SK-N-SH treated with all-trans-retinoic acid at 6 μM for 48 hours (cell line): ENCODE measurements at regions not wholly inside any gene's neighbourhood (a gene's known extent, or its start where the extent isn't known, plus 50 kb on each side); places are given as distances from the start of the nearest gene placed in this dataset.
"Not testable (repeated sequence)": the region's sequence is repeated elsewhere in the genome, so short reads cannot be mapped to it uniquely, and the experiment has no call there.

Source experiments
- ATAC-seq: fragments of 200-7000 bp; cut with Tn5 transposase; 3 replicates; pipeline ENCODE4 v1.9.1; 2020; ENCODE audit warnings: mild to moderate bottlenecking, moderate library complexity
- ARNTL ChIP-seq: fragments of 450-650 bp; formaldehyde crosslinking; IDR thresholded peaks from 2 replicates; pipeline ENCODE4 v1.5.0; 2020; ENCODE audit warnings: low read depth, mild to moderate bottlenecking, moderate library complexity, borderline replicate concordance
- BACH2 ChIP-seq: fragments of 250-450 bp; sonication (Bioruptor Pico); IDR thresholded peaks from 2 replicates; pipeline ENCODE4 v1.9.0; 2021; ENCODE audit warnings: mild to moderate bottlenecking, borderline replicate concordance
- CSDC2 ChIP-seq: fragments of 250-450 bp; sonication (Bioruptor Pico); IDR thresholded peaks from 2 replicates; pipeline ENCODE4 v1.5.0; 2020; ENCODE audit warnings: mild to moderate bottlenecking, moderate library complexity
- GLIS3 ChIP-seq: fragments of 250-450 bp; sonication (Bioruptor Pico); IDR thresholded peaks from 2 replicates; pipeline ENCODE4 v1.5.0; 2020; ENCODE audit warnings: mild to moderate bottlenecking, moderate library complexity
- ISL1 ChIP-seq: fragments of 250-450 bp; sonication (Bioruptor Pico); IDR thresholded peaks from 2 replicates; pipeline ENCODE4 v2.1.2; 2022; ENCODE audit warnings: mild to moderate bottlenecking, moderate library complexity
- OSR1 ChIP-seq: fragments of 250-450 bp; sonication (Bioruptor Pico); IDR thresholded peaks from 2 replicates; pipeline ENCODE4 v1.8.0; 2022; ENCODE audit warnings: moderate library complexity, mild to moderate bottlenecking, inconsistent platforms
- PPARA ChIP-seq: fragments of 250-450 bp; sonication (Bioruptor Pico); IDR thresholded peaks from 2 replicates; pipeline ENCODE4 v1.5.0; 2020; ENCODE audit warnings: mild to moderate bottlenecking, borderline replicate concordance
- RARB ChIP-seq: fragments of 250-450 bp; sonication (Bioruptor Pico); IDR thresholded peaks from 2 replicates; pipeline ENCODE4 v1.8.0; 2021; ENCODE audit warnings: mild to moderate bottlenecking, moderate library complexity
- SNAI2 ChIP-seq: fragments of 250-450 bp; sonication (Bioruptor Pico); IDR thresholded peaks from 2 replicates; pipeline ENCODE4 v1.5.0; 2020; ENCODE audit warnings: mild to moderate bottlenecking, moderate library complexity
- TCF4 ChIP-seq: fragments of 250-450 bp; sonication (Bioruptor Pico); IDR thresholded peaks from 2 replicates; pipeline ENCODE4 v1.8.0; 2021; ENCODE audit warnings: mild to moderate bottlenecking, moderate library complexity, borderline replicate concordance
- TOX ChIP-seq: fragments of 250-450 bp; sonication (Bioruptor Pico); IDR thresholded peaks from 2 replicates; pipeline ENCODE4 v1.8.0; 2021; ENCODE audit warnings: mild to moderate bottlenecking, moderate library complexity, borderline replicate concordance
- ZC3H10 ChIP-seq: fragments of 250-450 bp; sonication (Bioruptor Pico); IDR thresholded peaks from 2 replicates; pipeline ENCODE4 v1.5.1; 2021; ENCODE audit warnings: mild to moderate bottlenecking, moderate library complexity
- ZFP3 ChIP-seq: fragments of 250-450 bp; sonication (Bioruptor Pico); IDR thresholded peaks from 2 replicates; pipeline ENCODE4 v1.5.0; 2020; ENCODE audit warnings: mild to moderate bottlenecking, moderate library complexity
- ZFP30 ChIP-seq: fragments of 450-650 bp; formaldehyde crosslinking; IDR thresholded peaks from 2 replicates; pipeline ENCODE4 v1.5.0; 2022; ENCODE audit warnings: mild to moderate bottlenecking, moderate library complexity
- ZNF565 ChIP-seq: fragments of 450-650 bp; formaldehyde crosslinking; conservative IDR thresholded peaks from 2 replicates; pipeline ENCODE4 v1.5.0; 2020; ENCODE audit warnings: low read depth, mild to moderate bottlenecking, moderate library complexity
- ZNF70 ChIP-seq: fragments of 450-650 bp; formaldehyde crosslinking; IDR thresholded peaks from 2 replicates; pipeline ENCODE4 v1.5.0; 2020; ENCODE audit warnings: mild to moderate bottlenecking, moderate library complexity
- ZNF8 ChIP-seq: fragments of 450-650 bp; formaldehyde crosslinking; IDR thresholded peaks from 2 replicates; pipeline ENCODE4 v1.5.0; 2020; ENCODE audit warnings: mild to moderate bottlenecking, moderate library complexity
- TF ChIP-seq, protein P1 (sequence below): fragments of 250-450 bp; sonication (Bioruptor Pico); IDR thresholded peaks from 2 replicates; pipeline ENCODE4 v1.8.0; 2021; ENCODE audit warnings: low read depth, mild to moderate bottlenecking, moderate library complexity, borderline replicate concordance
- TF ChIP-seq, protein P2 (sequence below): fragments of 250-450 bp; sonication (Bioruptor Pico); IDR thresholded peaks from 2 replicates; pipeline ENCODE4 v1.8.0; 2020; ENCODE audit warnings: mild to moderate bottlenecking, moderate library complexity, borderline replicate concordance
- TF ChIP-seq, protein P3 (sequence below): fragments of 250-450 bp; sonication (Bioruptor Pico); IDR thresholded peaks from 2 replicates; pipeline ENCODE4 v1.5.1; 2020; ENCODE audit warnings: low read depth, mild to moderate bottlenecking, moderate library complexity
- TF ChIP-seq, protein P4 (sequence below): fragments of 250-450 bp; sonication (Bioruptor Pico); IDR thresholded peaks from 2 replicates; pipeline ENCODE4 v1.5.0; 2020; ENCODE audit warnings: mild to moderate bottlenecking, moderate library complexity

DNA sequence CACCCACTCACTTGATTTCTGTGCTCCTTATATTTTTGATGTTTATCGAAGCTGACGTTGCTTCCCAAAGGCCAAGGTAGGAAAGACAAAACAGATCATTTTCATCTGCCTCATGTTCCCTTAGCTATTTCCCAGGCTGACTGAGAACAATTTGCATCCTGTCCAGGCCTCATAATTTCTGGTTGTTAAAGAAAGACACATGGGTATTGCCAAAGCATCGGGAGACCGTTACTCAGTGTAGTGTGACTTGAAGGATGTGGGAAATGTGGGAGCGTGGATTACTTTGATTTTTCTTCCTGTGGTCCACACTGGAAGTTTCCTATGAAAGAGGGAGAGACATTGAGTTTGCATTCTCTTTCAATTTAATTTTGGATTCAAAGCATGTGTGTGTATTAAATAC is 204.6 kb downstream of the TRIB2 start (continued):
- TF ChIP-seq ZFP30 (CRISPR knock-in tag), result no peak
- TF ChIP-seq, protein P1, sequence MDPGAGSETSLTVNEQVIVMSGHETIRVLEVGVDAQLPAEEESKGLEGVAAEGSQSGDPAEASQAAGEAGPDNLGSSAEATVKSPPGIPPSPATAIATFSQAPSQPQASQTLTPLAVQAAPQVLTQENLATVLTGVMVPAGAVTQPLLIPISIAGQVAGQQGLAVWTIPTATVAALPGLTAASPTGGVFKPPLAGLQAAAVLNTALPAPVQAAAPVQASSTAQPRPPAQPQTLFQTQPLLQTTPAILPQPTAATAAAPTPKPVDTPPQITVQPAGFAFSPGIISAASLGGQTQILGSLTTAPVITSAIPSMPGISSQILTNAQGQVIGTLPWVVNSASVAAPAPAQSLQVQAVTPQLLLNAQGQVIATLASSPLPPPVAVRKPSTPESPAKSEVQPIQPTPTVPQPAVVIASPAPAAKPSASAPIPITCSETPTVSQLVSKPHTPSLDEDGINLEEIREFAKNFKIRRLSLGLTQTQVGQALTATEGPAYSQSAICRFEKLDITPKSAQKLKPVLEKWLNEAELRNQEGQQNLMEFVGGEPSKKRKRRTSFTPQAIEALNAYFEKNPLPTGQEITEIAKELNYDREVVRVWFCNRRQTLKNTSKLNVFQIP (CRISPR knock-in tag), result no peak
- no peak for TF ChIP-seq ZNF8 (CRISPR knock-in tag)
- TF ChIP-seq, protein P2, sequence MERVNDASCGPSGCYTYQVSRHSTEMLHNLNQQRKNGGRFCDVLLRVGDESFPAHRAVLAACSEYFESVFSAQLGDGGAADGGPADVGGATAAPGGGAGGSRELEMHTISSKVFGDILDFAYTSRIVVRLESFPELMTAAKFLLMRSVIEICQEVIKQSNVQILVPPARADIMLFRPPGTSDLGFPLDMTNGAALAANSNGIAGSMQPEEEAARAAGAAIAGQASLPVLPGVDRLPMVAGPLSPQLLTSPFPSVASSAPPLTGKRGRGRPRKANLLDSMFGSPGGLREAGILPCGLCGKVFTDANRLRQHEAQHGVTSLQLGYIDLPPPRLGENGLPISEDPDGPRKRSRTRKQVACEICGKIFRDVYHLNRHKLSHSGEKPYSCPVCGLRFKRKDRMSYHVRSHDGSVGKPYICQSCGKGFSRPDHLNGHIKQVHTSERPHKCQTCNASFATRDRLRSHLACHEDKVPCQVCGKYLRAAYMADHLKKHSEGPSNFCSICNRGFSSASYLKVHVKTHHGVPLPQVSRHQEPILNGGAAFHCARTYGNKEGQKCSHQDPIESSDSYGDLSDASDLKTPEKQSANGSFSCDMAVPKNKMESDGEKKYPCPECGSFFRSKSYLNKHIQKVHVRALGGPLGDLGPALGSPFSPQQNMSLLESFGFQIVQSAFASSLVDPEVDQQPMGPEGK (CRISPR knock-in tag), result no peak
- TF ChIP-seq GLIS3 (CRISPR knock-in tag), result no peak
- TF ChIP-seq, all 23 proteins: peak for 0

DNA sequence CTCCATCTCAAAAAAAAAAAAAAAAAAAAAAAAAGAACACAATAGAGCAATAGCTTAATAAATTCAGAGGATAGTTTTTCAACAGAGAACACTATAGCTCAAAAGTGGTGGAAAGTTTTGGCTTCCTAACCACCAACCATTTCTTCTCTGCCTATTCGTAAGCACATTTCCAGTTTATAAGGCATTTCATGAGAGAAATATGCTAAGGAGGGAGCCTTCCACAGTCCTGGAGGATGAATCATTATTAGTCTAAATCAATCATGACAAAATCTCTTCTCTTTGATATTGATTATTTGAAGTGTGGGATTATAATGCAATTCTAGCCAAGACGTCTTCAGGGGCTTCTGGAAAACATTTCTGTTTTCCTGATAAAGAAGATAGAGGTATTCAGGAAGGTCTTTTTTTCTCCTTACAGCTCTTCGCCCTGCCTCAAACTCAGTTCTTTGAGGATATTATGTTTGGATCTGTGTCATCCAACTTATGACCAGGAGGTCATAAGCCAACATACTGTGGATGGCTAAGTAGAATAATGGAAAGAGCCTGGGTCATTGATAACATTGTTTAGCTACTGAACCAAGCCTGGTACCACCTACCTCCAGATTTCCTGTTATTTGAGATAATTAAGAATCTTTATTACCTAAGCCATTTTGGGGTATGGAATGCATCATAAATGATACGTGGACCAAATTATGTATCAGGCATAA is 207.3 kb downstream of the TRIB2 start:
- TF ChIP-seq, protein P3, sequence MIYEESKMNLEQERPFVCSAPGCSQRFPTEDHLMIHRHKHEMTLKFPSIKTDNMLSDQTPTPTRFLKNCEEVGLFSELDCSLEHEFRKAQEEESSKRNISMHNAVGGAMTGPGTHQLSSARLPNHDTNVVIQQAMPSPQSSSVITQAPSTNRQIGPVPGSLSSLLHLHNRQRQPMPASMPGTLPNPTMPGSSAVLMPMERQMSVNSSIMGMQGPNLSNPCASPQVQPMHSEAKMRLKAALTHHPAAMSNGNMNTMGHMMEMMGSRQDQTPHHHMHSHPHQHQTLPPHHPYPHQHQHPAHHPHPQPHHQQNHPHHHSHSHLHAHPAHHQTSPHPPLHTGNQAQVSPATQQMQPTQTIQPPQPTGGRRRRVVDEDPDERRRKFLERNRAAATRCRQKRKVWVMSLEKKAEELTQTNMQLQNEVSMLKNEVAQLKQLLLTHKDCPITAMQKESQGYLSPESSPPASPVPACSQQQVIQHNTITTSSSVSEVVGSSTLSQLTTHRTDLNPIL (CRISPR knock-in tag), result no peak
- no peak for TF ChIP-seq SNAI2 (CRISPR knock-in tag)
- no peak for TF ChIP-seq RARB
- no peak for TF ChIP-seq PPARA (CRISPR knock-in tag)
- TF ChIP-seq ZNF70 (CRISPR knock-in tag), result no peak
- TF ChIP-seq TCF4 (CRISPR knock-in tag), result no peak
- no peak for TF ChIP-seq GLIS3 (CRISPR knock-in tag)
- TF ChIP-seq ISL1, result no peak
- no peak for TF ChIP-seq ZC3H10 (CRISPR knock-in tag)
- TF ChIP-seq, protein P1 (CRISPR knock-in tag), result no peak
- no peak for TF ChIP-seq BACH2 (CRISPR knock-in tag)
- no peak for TF ChIP-seq CSDC2 (CRISPR knock-in tag)
- no peak for TF ChIP-seq OSR1
- ATAC-seq, result peak; percentile 17; the same call in 1 of the 3 replicates

DNA sequence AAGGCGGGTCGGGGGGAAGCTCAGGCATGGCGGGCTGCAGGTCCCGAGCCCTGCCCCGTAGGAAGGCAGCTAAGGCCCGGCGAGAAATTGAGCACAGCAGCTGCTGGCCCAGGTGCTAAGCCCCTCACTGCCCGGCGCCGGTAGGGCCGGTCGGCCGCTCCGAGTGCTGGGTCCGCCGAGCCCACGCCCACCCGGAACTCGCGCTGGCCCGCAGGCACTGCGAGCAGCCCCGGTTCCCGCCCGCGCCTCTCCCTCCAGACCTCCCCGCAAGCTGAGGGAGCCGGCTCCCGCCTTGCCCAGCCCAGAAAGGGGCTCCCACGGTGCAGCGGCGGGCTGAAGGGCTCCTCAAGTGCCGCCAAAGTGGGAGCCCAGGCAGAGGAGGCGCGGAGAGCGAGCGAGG is 209.9 kb downstream of the TRIB2 start:
- ATAC-seq, result not testable (repeated sequence)

DNA sequence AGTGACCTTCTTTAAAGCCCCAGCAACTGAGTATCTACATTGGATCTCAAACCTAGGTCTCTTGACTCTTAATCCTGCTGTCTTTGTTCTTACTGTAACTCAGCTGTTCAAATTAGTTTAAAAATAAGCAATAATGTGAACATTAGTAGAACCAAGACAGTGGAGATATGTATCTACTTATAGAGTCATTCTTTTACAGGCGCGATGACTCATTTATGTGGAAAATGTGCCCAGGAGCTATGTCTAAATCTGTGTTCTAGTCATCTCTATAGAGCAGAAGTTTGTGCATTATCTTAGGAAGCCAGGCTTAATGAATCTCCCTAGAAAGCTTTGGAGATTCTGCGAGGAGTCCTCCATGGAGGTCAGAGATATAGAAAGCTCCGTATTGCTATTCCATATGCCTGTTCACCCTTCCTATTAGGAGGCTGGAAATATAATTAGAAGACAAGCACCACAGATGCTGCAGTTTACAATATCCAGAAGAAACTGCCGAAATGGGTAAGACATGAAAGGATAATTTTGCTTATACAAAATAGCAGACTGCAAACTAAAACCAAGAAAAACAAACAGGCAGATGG is 211.6 kb downstream of the TRIB2 start:
- peak; percentile 91 for ATAC-seq
- no peak for TF ChIP-seq BACH2 (CRISPR knock-in tag)
- no peak for TF ChIP-seq GLIS3 (CRISPR knock-in tag)
- peak; percentile 71; the same call in 1 of the 2 replicates for TF ChIP-seq ZFP3
- TF ChIP-seq ZNF565 (CRISPR knock-in tag), result no peak
- no peak for TF ChIP-seq ZNF70 (CRISPR knock-in tag)
- TF ChIP-seq, protein P1 (CRISPR knock-in tag), result no peak
- TF ChIP-seq CSDC2 (CRISPR knock-in tag), result no peak
- TF ChIP-seq RARB, result no peak
- TF ChIP-seq, protein P2 (CRISPR knock-in tag), result no peak
- TF ChIP-seq ZC3H10 (CRISPR knock-in tag), result no peak
- TF ChIP-seq PPARA (CRISPR knock-in tag), result no peak
- TF ChIP-seq, protein P4, sequence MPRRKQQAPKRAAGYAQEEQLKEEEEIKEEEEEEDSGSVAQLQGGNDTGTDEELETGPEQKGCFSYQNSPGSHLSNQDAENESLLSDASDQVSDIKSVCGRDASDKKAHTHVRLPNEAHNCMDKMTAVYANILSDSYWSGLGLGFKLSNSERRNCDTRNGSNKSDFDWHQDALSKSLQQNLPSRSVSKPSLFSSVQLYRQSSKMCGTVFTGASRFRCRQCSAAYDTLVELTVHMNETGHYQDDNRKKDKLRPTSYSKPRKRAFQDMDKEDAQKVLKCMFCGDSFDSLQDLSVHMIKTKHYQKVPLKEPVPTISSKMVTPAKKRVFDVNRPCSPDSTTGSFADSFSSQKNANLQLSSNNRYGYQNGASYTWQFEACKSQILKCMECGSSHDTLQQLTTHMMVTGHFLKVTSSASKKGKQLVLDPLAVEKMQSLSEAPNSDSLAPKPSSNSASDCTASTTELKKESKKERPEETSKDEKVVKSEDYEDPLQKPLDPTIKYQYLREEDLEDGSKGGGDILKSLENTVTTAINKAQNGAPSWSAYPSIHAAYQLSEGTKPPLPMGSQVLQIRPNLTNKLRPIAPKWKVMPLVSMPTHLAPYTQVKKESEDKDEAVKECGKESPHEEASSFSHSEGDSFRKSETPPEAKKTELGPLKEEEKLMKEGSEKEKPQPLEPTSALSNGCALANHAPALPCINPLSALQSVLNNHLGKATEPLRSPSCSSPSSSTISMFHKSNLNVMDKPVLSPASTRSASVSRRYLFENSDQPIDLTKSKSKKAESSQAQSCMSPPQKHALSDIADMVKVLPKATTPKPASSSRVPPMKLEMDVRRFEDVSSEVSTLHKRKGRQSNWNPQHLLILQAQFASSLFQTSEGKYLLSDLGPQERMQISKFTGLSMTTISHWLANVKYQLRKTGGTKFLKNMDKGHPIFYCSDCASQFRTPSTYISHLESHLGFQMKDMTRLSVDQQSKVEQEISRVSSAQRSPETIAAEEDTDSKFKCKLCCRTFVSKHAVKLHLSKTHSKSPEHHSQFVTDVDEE (CRISPR knock-in tag), result no peak
- TF ChIP-seq ARNTL (CRISPR knock-in tag), result no peak
- no peak for TF ChIP-seq TOX (CRISPR knock-in tag)
- TF ChIP-seq OSR1, result no peak
- TF ChIP-seq TCF4 (CRISPR knock-in tag), result no peak; the same call in 1 of the 2 replicates
- TF ChIP-seq SNAI2 (CRISPR knock-in tag), result 0 out of 2 replicates have a peak, but pooled peaks have one; percentile 61
